ENCODE measurements at regions not wholly inside any gene's neighbourhood (a gene's known extent, or its start where the extent isn't known, plus 50 kb on each side); places are given as distances from the start of the nearest gene placed in this dataset.
A peak's percentile ranks its signal among the peaks of the same experiment; 100 is the strongest.

- DNase-seq = peak; percentile 87
- no TSS peak for BruUV-seq (replicated peaks)
- intact Hi-C loops (cut with micrococcal nuclease; ENCODE audit: unreplicated experiment) = no loop called here
Observed at GRCh38 chr7:91759205-91759863, 121.2 kb downstream of the MTERF1 start.

DNA sequence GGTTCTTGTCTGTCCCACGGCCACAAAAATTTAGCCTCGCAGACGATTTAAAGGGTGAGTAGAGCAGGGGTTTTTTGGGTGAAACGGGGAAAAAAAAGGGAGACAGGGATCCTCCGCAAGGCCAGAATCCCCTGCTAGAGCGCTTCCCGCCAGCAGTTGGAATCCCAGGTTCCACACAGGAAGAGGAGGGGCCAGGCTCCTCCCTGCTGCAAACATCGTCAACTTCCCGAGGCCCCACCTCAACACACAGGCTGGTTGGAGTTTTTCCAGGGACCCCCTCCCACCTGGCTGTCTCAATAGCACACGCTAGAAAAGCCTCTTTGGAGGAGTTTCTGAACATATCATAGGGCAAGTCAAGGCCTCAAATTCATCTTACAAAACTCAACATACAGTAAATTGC, 112.7 kb downstream of the MTERF1 start:
- no peak for DNase-seq
- BruUV-seq (replicated peaks) = no TSS peak
- Mint-ChIP-seq H3K27me3 (ENCODE audit: unreplicated experiment) (no peaks in the 10 kb centered on the region), H3K9me3 (ENCODE audit: low read depth, unreplicated experiment) (peaks cover 3% of the 10 kb centered on the region), H3K36me3 (ENCODE audit: insufficient read depth, unreplicated experiment) (no peaks in the 10 kb centered on the region), H3K4me3 (ENCODE audit: low read depth, unreplicated experiment) (no peak overlapping the region), H3K27ac (ENCODE audit: unreplicated experiment) (no peak overlapping the region), H3K4me1 (ENCODE audit: low read depth, unreplicated experiment) (no peaks in the 10 kb centered on the region)
- CTCF ChIA-PET = no interaction called here
- TF ChIP-seq, protein P1, sequence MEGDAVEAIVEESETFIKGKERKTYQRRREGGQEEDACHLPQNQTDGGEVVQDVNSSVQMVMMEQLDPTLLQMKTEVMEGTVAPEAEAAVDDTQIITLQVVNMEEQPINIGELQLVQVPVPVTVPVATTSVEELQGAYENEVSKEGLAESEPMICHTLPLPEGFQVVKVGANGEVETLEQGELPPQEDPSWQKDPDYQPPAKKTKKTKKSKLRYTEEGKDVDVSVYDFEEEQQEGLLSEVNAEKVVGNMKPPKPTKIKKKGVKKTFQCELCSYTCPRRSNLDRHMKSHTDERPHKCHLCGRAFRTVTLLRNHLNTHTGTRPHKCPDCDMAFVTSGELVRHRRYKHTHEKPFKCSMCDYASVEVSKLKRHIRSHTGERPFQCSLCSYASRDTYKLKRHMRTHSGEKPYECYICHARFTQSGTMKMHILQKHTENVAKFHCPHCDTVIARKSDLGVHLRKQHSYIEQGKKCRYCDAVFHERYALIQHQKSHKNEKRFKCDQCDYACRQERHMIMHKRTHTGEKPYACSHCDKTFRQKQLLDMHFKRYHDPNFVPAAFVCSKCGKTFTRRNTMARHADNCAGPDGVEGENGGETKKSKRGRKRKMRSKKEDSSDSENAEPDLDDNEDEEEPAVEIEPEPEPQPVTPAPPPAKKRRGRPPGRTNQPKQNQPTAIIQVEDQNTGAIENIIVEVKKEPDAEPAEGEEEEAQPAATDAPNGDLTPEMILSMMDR (IDR thresholded peaks at IDR 0.05; ENCODE audit: unreplicated experiment) = no peak
- intact Hi-C loops (cut with micrococcal nuclease; ENCODE audit: unreplicated experiment) = no loop called here

More at GRCh38 chr7:91759205-91759863, 121.2 kb downstream of the MTERF1 start:
- TF ChIP-seq, protein P1 (IDR thresholded peaks at IDR 0.05; ENCODE audit: unreplicated experiment) = no peak
- H3K4me3 Mint-ChIP-seq (ENCODE audit: low read depth, unreplicated experiment) = no peak overlapping the region
- H3K4me1 Mint-ChIP-seq (ENCODE audit: low read depth, unreplicated experiment) = no peaks in the 10 kb centered on the region
- H3K9me3 Mint-ChIP-seq (ENCODE audit: low read depth, unreplicated experiment) = peaks cover 13% of the 10 kb centered on the region
- no peaks in the 10 kb centered on the region for H3K27me3 Mint-ChIP-seq (ENCODE audit: unreplicated experiment)
- H3K36me3 Mint-ChIP-seq (ENCODE audit: insufficient read depth, unreplicated experiment) = no peaks in the 10 kb centered on the region
- no peak overlapping the region for H3K27ac Mint-ChIP-seq (ENCODE audit: unreplicated experiment)
- CTCF ChIA-PET = no interaction called here

GRCh38 chr7:91771394-91771793, 109.1 kb downstream of the MTERF1 start:
- no peak overlapping the region for H3K4me3 Mint-ChIP-seq (ENCODE audit: low read depth, unreplicated experiment)
- intact Hi-C loops (cut with micrococcal nuclease; ENCODE audit: unreplicated experiment) = no loop called here
- H3K9me3 Mint-ChIP-seq (ENCODE audit: low read depth, unreplicated experiment) = no peaks in the 10 kb centered on the region
- H3K4me1 Mint-ChIP-seq (ENCODE audit: low read depth, unreplicated experiment) = no peaks in the 10 kb centered on the region
- TF ChIP-seq, protein P1 (IDR thresholded peaks at IDR 0.05; ENCODE audit: unreplicated experiment) = no peak
- no peak for DNase-seq
- no TSS peak for BruUV-seq (replicated peaks)
- no peaks in the 10 kb centered on the region for H3K27me3 Mint-ChIP-seq (ENCODE audit: unreplicated experiment)
- H3K27ac Mint-ChIP-seq (ENCODE audit: unreplicated experiment) = no peak overlapping the region
- H3K36me3 Mint-ChIP-seq (ENCODE audit: insufficient read depth, unreplicated experiment) = no peaks in the 10 kb centered on the region
- CTCF ChIA-PET = no interaction called here

GRCh38 chr7:91771921-91772815, 108.3 kb downstream of the MTERF1 start:
- CTCF ChIA-PET = no interaction called here
- intact Hi-C loops (cut with micrococcal nuclease; ENCODE audit: unreplicated experiment) = no loop called here
- H3K27ac Mint-ChIP-seq (ENCODE audit: unreplicated experiment) = no peak overlapping the region
- no peaks in the 10 kb centered on the region for H3K4me1 Mint-ChIP-seq (ENCODE audit: low read depth, unreplicated experiment)
- no peaks in the 10 kb centered on the region for H3K9me3 Mint-ChIP-seq (ENCODE audit: low read depth, unreplicated experiment)
- TF ChIP-seq, protein P1 (IDR thresholded peaks at IDR 0.05; ENCODE audit: unreplicated experiment) = no peak
- H3K36me3 Mint-ChIP-seq (ENCODE audit: insufficient read depth, unreplicated experiment) = no peaks in the 10 kb centered on the region
- H3K4me3 Mint-ChIP-seq (ENCODE audit: low read depth, unreplicated experiment) = no peak overlapping the region
- no peaks in the 10 kb centered on the region for H3K27me3 Mint-ChIP-seq (ENCODE audit: unreplicated experiment)
- no peak for DNase-seq
- BruUV-seq (replicated peaks) = no TSS peak
